ENCODE measurements at regions not wholly inside any gene's neighbourhood (a gene's known extent, or its start where the extent isn't known, plus 50 kb on each side); places are given as distances from the start of the nearest gene placed in this dataset.
"Not testable (repeated sequence)": the region's sequence is repeated elsewhere in the genome, so short reads cannot be mapped to it uniquely, and the experiment has no call there.

GRCh38 chr3:18546632-18547031 is 121.5 kb upstream of the SATB1 start:
- no peak for DNase-seq

DNA sequence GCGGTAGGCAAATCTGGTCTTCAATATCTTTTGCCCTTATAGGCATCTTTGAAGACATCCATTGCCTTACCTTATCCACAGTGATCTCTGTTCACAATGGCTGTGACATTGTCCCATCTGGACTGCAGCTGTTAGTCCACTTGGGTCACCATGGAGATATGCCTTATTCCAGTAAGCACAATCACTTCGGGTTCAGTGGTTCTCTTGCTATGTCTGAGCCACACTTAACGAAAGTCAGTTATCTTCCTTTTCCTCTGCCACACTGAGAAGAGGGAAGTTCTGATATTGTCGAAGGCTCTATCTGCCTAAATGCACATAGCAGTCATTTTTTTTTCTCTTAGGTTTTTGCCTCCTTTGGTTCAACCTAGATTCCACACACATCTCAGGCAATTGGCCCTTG is 119.0 kb upstream of the SATB1 start:
- DNase-seq, result no peak

DNA sequence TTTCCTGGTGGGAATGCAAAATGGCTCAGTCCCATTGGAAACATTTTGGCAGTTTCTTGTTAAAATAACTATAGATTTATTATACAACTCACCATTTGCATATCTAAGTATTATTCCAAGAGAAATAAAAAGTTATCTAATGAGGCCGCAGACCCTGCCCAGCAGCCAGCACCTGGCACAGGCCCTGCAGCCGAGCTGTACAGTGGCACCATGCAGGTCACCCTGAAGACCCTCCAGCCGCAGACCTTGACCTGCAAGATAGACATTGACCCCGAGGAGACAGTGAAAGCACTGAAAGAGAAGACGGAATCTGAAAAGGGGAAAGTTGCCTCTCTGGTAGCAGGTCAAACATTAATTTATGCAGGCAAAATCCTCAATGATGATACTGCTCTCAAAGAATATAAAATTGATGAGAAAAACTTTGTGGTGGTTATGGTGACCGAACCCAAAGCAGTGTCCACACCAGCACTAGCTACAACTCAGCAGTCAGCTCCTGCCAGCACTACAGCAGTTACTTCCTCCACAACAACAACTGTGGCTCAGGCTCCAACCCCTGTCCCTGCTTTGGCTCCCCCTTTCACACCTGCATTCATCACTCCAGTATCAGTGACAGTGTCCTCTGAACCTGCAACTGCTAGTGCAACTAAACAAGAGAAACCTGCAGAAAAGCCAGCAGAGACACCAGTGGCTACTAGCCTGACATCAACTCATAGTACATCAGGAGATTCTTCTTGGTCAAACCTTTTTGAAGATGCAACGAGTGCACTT is 113.5 kb upstream of the SATB1 start:
- no peak for DNase-seq

DNA sequence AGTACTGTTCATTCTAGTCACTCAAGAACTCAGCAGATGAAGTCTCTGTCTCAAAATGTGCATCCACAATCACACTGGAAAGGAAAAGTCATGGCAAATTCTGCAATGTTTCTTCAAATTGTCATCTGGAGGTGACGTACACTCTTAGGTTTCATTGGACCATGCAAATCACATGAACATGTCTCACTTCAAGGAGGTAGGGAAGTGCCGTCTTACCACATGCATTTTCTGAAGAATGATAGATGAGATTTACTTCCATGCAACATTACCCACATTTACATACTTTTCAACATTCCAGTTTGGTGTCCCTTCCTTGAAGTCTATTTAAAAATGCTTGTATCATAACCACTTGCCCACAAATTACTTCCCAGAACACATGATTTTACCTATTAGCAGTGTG is 107.9 kb upstream of the SATB1 start:
- DNase-seq, result no peak

- DNase-seq, result no peak
Observed at GRCh38 chr3:18531662-18532061, 106.5 kb upstream of the SATB1 start.

- no peak for DNase-seq
Observed at GRCh38 chr3:18529631-18530030, 104.5 kb upstream of the SATB1 start.

GRCh38 chr3:18527691-18528090 is 102.6 kb upstream of the SATB1 start:
- DNase-seq, result no peak

DNA sequence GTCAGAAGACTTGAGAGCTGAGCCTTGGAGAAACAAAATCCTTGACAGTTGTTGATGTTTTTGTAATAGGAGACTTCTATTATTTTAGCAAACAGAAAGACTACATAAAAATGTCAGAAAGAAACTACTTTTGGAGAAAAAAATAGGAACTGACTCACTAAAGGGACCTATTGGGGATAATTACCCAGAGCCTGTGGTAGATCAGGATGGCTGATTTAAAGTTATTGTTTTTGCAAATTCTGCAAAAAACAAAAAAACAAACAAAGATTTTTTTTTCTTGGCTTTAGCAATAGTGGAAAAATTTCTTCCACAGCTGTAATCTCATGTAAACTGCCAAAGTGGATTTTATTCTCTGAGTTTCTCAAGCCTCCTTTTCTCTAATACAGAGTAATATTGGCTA is 101.5 kb upstream of the SATB1 start:
- DNase-seq, result no peak

GRCh38 chr3:18516170-18516569 is 91.0 kb upstream of the SATB1 start:
- DNase-seq, result not testable (repeated sequence)

DNA sequence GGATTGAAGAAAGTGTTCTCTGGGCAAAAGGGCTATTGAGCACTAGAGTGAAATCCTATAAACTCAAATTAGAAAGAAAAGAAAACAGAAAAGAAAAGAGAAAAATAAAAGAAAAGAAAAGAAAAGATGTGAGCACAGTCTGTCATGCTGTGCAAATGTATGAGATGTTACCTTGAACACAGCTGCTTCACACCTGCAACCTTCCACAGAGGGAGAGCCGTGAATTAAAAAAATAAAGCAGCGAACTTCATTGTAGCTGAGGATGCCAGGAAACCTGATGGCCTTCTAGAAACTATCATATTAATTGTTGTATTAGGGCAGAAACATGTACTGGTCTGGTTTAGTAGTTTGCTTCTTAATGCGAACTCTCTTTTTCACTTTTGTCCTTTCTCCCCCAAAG is 88.0 kb upstream of the SATB1 start:
- DNase-seq, result no peak

DNA sequence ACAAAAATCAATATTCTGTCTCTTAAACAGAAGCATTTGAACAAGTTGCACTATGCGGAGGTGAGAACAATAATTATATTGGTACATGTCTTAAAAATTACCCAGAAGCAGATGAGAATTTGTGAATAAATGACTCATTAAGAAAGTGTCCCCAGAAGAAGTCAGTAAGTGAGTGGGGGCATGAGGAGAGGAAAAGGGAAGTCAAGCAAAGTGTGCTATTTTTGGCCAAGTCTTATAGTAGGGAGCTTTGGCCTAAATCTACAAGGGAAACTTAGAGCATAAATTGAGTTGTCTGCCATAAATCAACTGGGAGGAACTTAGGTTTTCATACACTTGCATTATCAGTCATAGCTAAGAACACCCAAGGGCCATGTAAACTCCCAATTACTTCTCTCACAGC is 86.9 kb upstream of the SATB1 start:
- no peak for DNase-seq

- no peak for DNase-seq
Observed at GRCh38 chr3:18510947-18511346, 85.8 kb upstream of the SATB1 start.

DNA sequence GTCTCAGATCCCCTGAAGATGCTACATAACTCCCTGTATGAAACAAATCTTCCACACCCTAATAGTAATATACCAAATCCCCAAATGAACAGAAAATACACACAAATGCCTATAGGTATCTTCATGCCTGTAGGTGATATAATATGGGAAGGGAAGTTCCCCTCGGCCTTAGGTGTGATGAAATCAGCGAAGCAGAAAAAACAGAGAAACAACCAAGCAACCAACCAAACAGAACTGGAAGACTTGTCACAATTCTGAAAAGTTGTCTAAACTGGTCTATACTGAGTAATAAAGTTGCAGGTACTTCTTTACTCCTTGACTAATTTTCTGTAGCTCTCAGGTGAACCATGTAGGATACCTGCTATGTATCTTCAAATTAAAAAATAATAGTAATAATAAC is 82.2 kb upstream of the SATB1 start:
- DNase-seq, result no peak

DNA sequence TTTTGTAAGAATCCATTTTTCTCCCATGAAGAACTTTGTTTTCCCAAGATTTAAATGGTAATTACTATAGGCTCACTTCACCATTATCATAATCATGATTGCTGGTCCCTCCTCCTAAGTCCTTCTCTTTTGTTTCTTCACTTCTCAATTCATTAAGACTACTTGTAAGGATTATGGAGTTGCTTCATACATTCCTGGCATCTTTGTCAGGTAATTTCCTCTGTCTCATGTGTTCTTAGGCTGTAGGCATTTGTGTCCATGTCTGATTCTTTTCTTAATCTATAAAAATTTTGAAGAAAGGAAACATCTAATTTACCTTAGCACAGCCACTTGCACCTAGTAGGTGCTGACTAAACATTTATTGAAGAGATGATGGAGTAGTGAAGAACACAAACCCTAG is 79.9 kb upstream of the SATB1 start:
- DNase-seq, result no peak

DNA sequence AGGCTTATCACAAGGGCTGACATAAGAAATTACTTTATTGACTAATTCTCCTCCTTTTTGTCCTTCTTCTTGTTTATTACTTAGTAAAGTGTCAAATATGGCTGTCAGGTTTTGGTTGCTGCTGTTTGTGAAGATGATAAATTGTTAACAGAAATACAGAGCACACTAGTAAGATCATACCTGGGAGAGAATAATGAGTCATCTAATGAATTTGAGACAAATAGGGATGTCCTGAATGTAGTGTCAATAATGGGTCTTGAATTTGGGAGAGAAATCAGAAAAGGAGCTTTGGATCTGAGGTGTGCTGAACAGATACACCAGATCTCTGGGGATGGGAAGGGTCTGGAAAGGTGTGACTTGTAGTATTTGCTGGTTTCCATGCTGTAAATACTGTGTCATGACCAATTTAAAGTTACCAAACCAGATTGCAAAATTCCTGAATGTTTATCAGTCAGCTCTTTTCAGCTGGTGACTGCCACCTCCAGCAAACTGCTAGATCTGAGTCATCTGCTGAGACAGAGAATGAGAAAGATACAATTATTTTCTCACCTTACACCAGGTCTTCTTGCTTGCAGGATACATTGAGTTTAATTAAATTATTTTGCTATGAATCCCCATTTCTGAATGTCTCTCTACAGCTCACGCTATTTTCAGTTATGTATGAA is 76.7 kb upstream of the SATB1 start:
- no peak for DNase-seq

GRCh38 chr3:18500322-18500721 is 75.2 kb upstream of the SATB1 start:
- no peak for DNase-seq

DNA sequence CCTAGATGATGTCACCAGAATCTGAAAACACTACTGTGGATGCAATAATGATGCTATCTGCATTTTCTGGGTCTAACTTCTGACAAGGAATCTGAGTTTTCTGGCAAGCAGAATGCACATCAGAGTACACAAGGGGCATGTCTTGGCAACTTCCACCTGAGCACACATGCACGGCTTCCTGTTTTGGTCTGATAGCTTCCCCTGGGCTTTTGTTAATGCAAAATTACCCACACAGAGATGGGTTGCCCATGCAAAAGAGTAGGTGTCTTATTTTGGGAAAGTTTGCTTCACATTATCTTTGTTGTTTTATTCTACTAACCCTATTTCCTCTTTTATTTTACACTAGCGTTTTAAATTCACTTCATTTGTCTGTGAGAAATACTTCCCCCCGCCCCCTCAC is 74.2 kb upstream of the SATB1 start:
- no peak for DNase-seq

- no peak for DNase-seq
Observed at GRCh38 chr3:18494251-18494650, 69.1 kb upstream of the SATB1 start.

GRCh38 chr3:18489939-18490338 is 64.8 kb upstream of the SATB1 start:
- no peak for DNase-seq

GRCh38 chr3:18483226-18483625 is 58.1 kb upstream of the SATB1 start:
- DNase-seq, result no peak

DNA sequence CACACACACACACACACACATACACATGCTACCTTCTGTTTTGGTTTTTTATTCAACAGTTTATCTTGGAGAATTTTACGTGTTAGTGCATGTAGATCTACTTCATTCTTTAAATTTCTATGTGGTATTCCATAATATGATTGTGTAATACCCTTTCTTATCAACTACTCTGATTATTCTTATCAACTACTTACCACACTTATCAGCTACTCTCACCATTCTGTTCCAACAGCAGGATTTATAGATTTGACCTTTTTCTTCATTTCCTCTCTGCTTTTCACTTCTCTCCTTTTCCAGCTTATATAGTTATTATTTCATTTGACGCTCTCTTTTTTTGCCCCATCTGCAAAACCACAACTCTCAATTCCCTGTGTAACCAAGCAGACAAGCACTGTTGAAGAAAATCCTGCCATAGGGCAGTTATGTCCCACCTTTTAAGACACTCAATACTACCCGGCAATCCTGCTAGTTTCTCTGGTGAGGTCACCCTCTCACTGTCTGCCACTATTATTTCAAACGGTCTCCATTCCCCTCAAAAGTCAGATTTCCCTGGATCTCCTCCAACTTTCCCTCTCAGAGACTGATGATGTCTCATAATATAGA is 56.9 kb upstream of the SATB1 start:
- no peak for DNase-seq

GRCh38 chr3:18477620-18478019 is 52.5 kb upstream of the SATB1 start:
- DNase-seq, result no peak
